CD4-positive, alpha-beta T cell (primary cell): ENCODE measurements at regions not wholly inside any gene's neighbourhood (a gene's known extent, or its start where the extent isn't known, plus 50 kb on each side); places are given as distances from the start of the nearest gene placed in this dataset. TPM values are rescaled to one million over a fixed set of nuclear protein-coding genes. Genes with fewer than 3 reads are reported as not detected.
A peak's percentile ranks its signal among the peaks of the same experiment; 100 is the strongest.

ENCODE experiments used
- ATAC-seq: fragments of 200-7000 bp; cut with Tn5 transposase; one replicate; pipeline ENCODE4 v1.10.0; 2022; ENCODE audit warnings: mild to moderate bottlenecking; ENCODE audit not compliant: poor library complexity
- CTCF ChIA-PET: fragments of 350-600 bp; sonication (Branson Sonifier 250); formaldehyde crosslinking; loops from one replicate; lab custom pipeline; 2021; ENCODE audit warnings: antibody characterized with exemption, inconsistent platforms; lab: Charles Lee
- POLR2A ChIA-PET: fragments of 350-600 bp; sonication (Branson Sonifier 250); formaldehyde crosslinking; loops from one replicate; lab custom pipeline; 2021; ENCODE audit warnings: antibody characterized with exemption, inconsistent platforms; lab: Charles Lee
- DNase-seq, 14 experiments: peaks; one replicate each; pipeline ENCODE4 v3.0.0-alpha.2; 2013 to 2020; ENCODE audit warnings: mixed read lengths in 2 of 14
- H3K27ac ChIP-seq, 2 donors: one replicate each; pipeline versions ENCODE4 v1.5.1 to v1.7.0; 2013; ENCODE audit warnings: low read length in 2 of 2, low read depth in 1 of 2, mild to moderate bottlenecking in 1 of 2
- H3K27me3 ChIP-seq, 2 experiments: 1 replicate in 1 of 2; 2 replicates in 1 of 2; pipeline versions ENCODE4 v1.6.1 to v1.7.0; 2013; ENCODE audit warnings: low read length in 2 of 2, control low read depth in 1 of 2, mild to moderate bottlenecking in 1 of 2, moderate library complexity in 1 of 2; ENCODE audit not compliant: insufficient read depth in 2 of 2, control insufficient read depth in 1 of 2
- H3K36me3 ChIP-seq: one replicate; pipeline ENCODE4 v1.6.1; 2013; ENCODE audit warnings: low read length, control low read depth; ENCODE audit not compliant: insufficient read depth
- H3K4me1 ChIP-seq: one replicate; pipeline ENCODE4 v1.6.1; 2013; ENCODE audit warnings: low read length, control low read depth; ENCODE audit not compliant: insufficient read depth
- H3K4me3 ChIP-seq: one replicate; pipeline ENCODE4 v1.5.1; 2013; ENCODE audit warnings: mild to moderate bottlenecking, low read length, moderate library complexity
- H3K9me3 ChIP-seq, 2 experiments: 1 replicate in 1 of 2; 2 replicates in 1 of 2; pipeline versions ENCODE4 v1.6.1 to v1.7.0; 2013; ENCODE audit warnings: low read length in 2 of 2, mild to moderate bottlenecking in 2 of 2, control low read depth in 1 of 2, moderate library complexity in 1 of 2; ENCODE audit not compliant: control insufficient read depth in 1 of 2, insufficient read depth in 1 of 2
- H3K27ac Mint-ChIP-seq: one replicate; pipeline ENCODE4 v1.8.0; 2020; ENCODE audit warnings: mixed read lengths
- H3K27me3 Mint-ChIP-seq: one replicate; pipeline ENCODE4 v1.8.0; 2021; ENCODE audit warnings: mixed read lengths
- H3K36me3 Mint-ChIP-seq: one replicate; pipeline ENCODE4 v1.8.0; 2021; ENCODE audit warnings: low read depth, mixed read lengths
- H3K4me1 Mint-ChIP-seq: one replicate; pipeline ENCODE4 v1.8.0; 2021; ENCODE audit warnings: low read depth, mixed read lengths
- H3K4me3 Mint-ChIP-seq: one replicate; pipeline ENCODE4 v1.8.0; 2020; ENCODE audit warnings: mild to moderate bottlenecking, mixed read lengths
- H3K9me3 Mint-ChIP-seq: one replicate; pipeline ENCODE4 v1.8.0; 2020; ENCODE audit warnings: mixed read lengths
- CTCF ChIP-seq: fragments of 200-600 bp; IDR thresholded peaks from one replicate; pipeline ENCODE4 v1.8.0; 2022; ENCODE audit warnings: antibody characterized with exemption, mild to moderate bottlenecking
- intact Hi-C, 2 experiments: fragments of 100-400 bp; cut with DNase I in 1 of 2; cut with micrococcal nuclease in 1 of 2; formaldehyde crosslinking; loops; one replicate each; pipeline versions ENCODE4 v1.15.1 to v1.9.0; 2023 to 2025; cut with DNase I, micrococcal nuclease
- microRNA-seq: library from miRNA; unstranded; fragments of <30 nt; microRNA quantifications from one replicate; pipeline ENCODE4 v1.2.0, GENCODE V29; 2021; ENCODE audit warnings: borderline microRNAs expressed, borderline replicate concordance

GRCh38 chr14:50058113-50058512 is 58.3 kb downstream of the VCPKMT start:
- Histone ChIP-seq H3K9me3 (no peaks in the 10 kb centered on the region), H3K4me1 (peaks cover 44% of the 10 kb centered on the region), H3K27ac (no peak overlapping the region), H3K27me3 (no peaks in the 10 kb centered on the region), H3K36me3 (no peaks in the 10 kb centered on the region), H3K4me3 (no peak overlapping the region)
- no peak for DNase-seq
- CTCF ChIA-PET = no interaction called here
- Mint-ChIP-seq H3K27ac (peak overlapping the region; percentile 21), H3K4me3 (no peak overlapping the region), H3K36me3 (no peaks in the 10 kb centered on the region), H3K4me1 (peaks cover 47% of the 10 kb centered on the region), H3K9me3 (no peaks in the 10 kb centered on the region), H3K27me3 (no peaks in the 10 kb centered on the region)
- ATAC-seq = no peak
- POLR2A ChIA-PET = interaction anchor here (1.4 kb wide), 1 partner anchor 25 kb away, joined by 3 read pairs; no protein-coding TSS in a partner anchor
- no peak for TF ChIP-seq CTCF
- intact Hi-C loops = no loop called here

Small RNA genes lying in the stretch of these regions (microRNA-seq; reads per million reads assigned to microRNA genes)
- not detected for gene MIR6076
